ENCODE measurements at regions not wholly inside any gene's neighbourhood (a gene's known extent, or its start where the extent isn't known, plus 50 kb on each side); places are given as distances from the start of the nearest gene placed in this dataset.
"Not testable (repeated sequence)": the region's sequence is repeated elsewhere in the genome, so short reads cannot be mapped to it uniquely, and the experiment has no call there.

DNA sequence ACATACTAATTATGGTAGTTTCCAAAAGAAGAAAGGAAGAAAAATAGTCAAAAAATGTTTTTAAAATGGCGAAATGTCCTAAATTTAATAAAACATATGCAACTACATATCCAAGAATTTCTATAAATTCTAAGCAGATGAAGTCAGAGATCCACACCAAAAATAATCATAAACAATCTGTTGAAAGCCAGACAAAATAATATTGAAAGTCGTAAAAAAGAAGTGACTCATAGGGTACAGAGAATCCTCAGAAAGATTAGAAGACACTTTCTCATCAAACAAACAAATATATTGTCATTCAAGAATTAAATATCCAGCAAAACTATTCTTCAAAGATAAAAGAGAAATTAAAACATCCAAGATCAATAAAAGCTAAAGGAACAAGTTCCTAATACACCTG, 281.4 kb upstream of the ZNF804A start:
- H3K4me3 ChIP-seq = no peak overlapping the region
- in situ Hi-C loops (cut with MboI; ENCODE audit: low pct_unique_long_range_greater_than_20kb in 2 of 9, low sequenced_read_pairs in 9 of 9, unreplicated experiment in 9 of 9) = no loop called here
- H3K27ac ChIP-seq = no peak overlapping the region
- WGBS, 10 experiments = 6 to 100% (median 80%) methylated on average over 2 of the region's 2 CpGs
- ATAC-seq (replicated peaks in 6 of 8) = no peak
- no peaks in the 10 kb centered on the region for H3K4me1 ChIP-seq (replicated peaks in 1 of 2)

- Histone ChIP-seq H3K4me3 (no peak overlapping the region), H3K27ac (no peak overlapping the region), H3K4me1 (replicated peaks in 1 of 2) (peaks cover 0 to 13% of the 10 kb centered on the region in 2 donors)
- in situ Hi-C loops (cut with MboI; ENCODE audit: low pct_unique_long_range_greater_than_20kb in 2 of 9, low sequenced_read_pairs in 9 of 9, unreplicated experiment in 9 of 9) = no loop called here
- WGBS, 10 experiments = 20 to 100% (median 63%) methylated on average over 1 to 3 of the region's 3 CpGs; no CpG with 5 or more reads in 2 of the 10 experiments
- no peak for ATAC-seq (replicated peaks in 6 of 8)
Observed at GRCh38 chr2:184322615-184323014, 275.7 kb upstream of the ZNF804A start.

GRCh38 chr2:184326066-184326465, 272.3 kb upstream of the ZNF804A start:
- peaks cover 0 to 13% of the 10 kb centered on the region in 2 donors for H3K4me1 ChIP-seq (replicated peaks in 1 of 2)
- WGBS, 10 experiments = 0 to 93% (median 48%) methylated on average over 1 to 2 of the region's 2 CpGs; no CpG with 5 or more reads in 2 of the 10 experiments
- in situ Hi-C loops (cut with MboI; ENCODE audit: low pct_unique_long_range_greater_than_20kb in 2 of 9, low sequenced_read_pairs in 9 of 9, unreplicated experiment in 9 of 9) = no loop called here
- H3K4me3 ChIP-seq = no peak overlapping the region
- H3K27ac ChIP-seq = no peak overlapping the region
- peak in 3 of 8 experiments; percentile 4 to 51 (median 34) for ATAC-seq (replicated peaks in 6 of 8)

DNA sequence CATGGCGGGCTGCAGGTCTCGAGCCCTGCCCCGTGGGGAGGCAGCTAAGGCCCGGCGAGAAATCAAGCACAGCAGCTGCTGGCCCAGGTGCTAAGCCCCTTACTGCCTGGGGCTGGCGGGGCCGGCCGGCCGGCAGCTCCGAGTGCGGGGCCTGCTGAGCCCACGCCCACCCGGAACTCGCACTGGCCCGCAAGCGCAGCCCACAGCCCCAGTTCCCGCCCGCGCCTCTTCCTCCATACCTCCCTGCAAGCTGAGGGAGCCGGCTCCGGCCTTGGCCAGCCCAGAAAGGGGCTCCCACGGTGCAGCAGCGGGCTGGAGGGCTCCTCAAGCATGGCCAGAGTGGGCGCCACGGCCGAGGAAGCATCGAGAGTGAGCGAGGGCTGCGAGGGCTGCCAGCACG, 270.5 kb upstream of the ZNF804A start:
- H3K4me3 ChIP-seq; in situ Hi-C loops (cut with MboI; ENCODE audit: low pct_unique_long_range_greater_than_20kb in 2 of 9, low sequenced_read_pairs in 9 of 9, unreplicated experiment in 9 of 9); ATAC-seq (replicated peaks in 6 of 8); H3K27ac ChIP-seq: not testable (repeated sequence)
- H3K4me1 ChIP-seq (replicated peaks in 1 of 2) = peaks cover 0 to 13% of the 10 kb centered on the region in 2 donors
- WGBS, 10 experiments = 95% methylated on average over 3 of the region's 30 CpGs; no CpG with 5 or more reads in 9 of the 10 experiments

GRCh38 chr2:184330561-184330960, 267.8 kb upstream of the ZNF804A start:
- WGBS, 10 experiments = 34 to 100% (median 99%) methylated on average over 1 to 12 of the region's 18 CpGs; no CpG with 5 or more reads in 3 of the 10 experiments
- H3K27ac ChIP-seq; in situ Hi-C loops (cut with MboI; ENCODE audit: low pct_unique_long_range_greater_than_20kb in 2 of 9, low sequenced_read_pairs in 9 of 9, unreplicated experiment in 9 of 9); H3K4me1 ChIP-seq (replicated peaks in 1 of 2); H3K4me3 ChIP-seq; ATAC-seq (replicated peaks in 6 of 8): not testable (repeated sequence)

- Histone ChIP-seq H3K27ac (no peak overlapping the region), H3K4me3 (no peak overlapping the region), H3K4me1 (replicated peaks in 1 of 2) (peaks cover 0 to 5% of the 10 kb centered on the region in 2 donors)
- in situ Hi-C loops (cut with MboI; ENCODE audit: low pct_unique_long_range_greater_than_20kb in 2 of 9, low sequenced_read_pairs in 9 of 9, unreplicated experiment in 9 of 9) = no loop called here
- WGBS, 10 experiments = 0 to 83% (median 47%) methylated on average over 1 of the region's 1 CpG; no CpG with 5 or more reads in 2 of the 10 experiments
- ATAC-seq (replicated peaks in 6 of 8) = no peak
Observed at GRCh38 chr2:184336688-184337087, 261.6 kb upstream of the ZNF804A start.

- in situ Hi-C loops (cut with MboI; ENCODE audit: low pct_unique_long_range_greater_than_20kb in 2 of 9, low sequenced_read_pairs in 9 of 9, unreplicated experiment in 9 of 9) = no loop called here
- Histone ChIP-seq H3K27ac (no peak overlapping the region), H3K4me1 (replicated peaks in 1 of 2) (peaks cover 0 to 5% of the 10 kb centered on the region in 2 donors), H3K4me3 (no peak overlapping the region)
- no peak for ATAC-seq (replicated peaks in 6 of 8)
- WGBS, 10 experiments = 0 to 37% (median 16%) methylated on average over 2 to 3 of the region's 3 CpGs; no CpG with 5 or more reads in 2 of the 10 experiments
Observed at GRCh38 chr2:184338771-184339170, 259.6 kb upstream of the ZNF804A start.

- 0 to 89% (median 27%) methylated on average over 1 of the region's 1 CpG; no CpG with 5 or more reads in 2 of the 10 experiments for WGBS, 10 experiments
- in situ Hi-C loops (cut with MboI; ENCODE audit: low pct_unique_long_range_greater_than_20kb in 2 of 9, low sequenced_read_pairs in 9 of 9, unreplicated experiment in 9 of 9) = no loop called here
- Histone ChIP-seq H3K27ac (no peak overlapping the region), H3K4me3 (no peak overlapping the region), H3K4me1 (replicated peaks in 1 of 2) (peaks cover 0 to 5% of the 10 kb centered on the region in 2 donors)
- peak in 2 of 8 experiments; percentile 15 to 47 for ATAC-seq (replicated peaks in 6 of 8)
Observed at GRCh38 chr2:184339966-184340365, 258.4 kb upstream of the ZNF804A start.

- no peak overlapping the region for H3K4me3 ChIP-seq
- in situ Hi-C loops (cut with MboI; ENCODE audit: low pct_unique_long_range_greater_than_20kb in 2 of 9, low sequenced_read_pairs in 9 of 9, unreplicated experiment in 9 of 9) = no loop called here
- no peaks in the 10 kb centered on the region for H3K4me1 ChIP-seq (replicated peaks in 1 of 2)
- H3K27ac ChIP-seq = no peak overlapping the region
- 8 to 100% (median 84%) methylated on average over 1 to 2 of the region's 2 CpGs; no CpG with 5 or more reads in 2 of the 10 experiments for WGBS, 10 experiments
- no peak for ATAC-seq (replicated peaks in 6 of 8)
Observed at GRCh38 chr2:184346338-184346862, 251.9 kb upstream of the ZNF804A start.

DNA sequence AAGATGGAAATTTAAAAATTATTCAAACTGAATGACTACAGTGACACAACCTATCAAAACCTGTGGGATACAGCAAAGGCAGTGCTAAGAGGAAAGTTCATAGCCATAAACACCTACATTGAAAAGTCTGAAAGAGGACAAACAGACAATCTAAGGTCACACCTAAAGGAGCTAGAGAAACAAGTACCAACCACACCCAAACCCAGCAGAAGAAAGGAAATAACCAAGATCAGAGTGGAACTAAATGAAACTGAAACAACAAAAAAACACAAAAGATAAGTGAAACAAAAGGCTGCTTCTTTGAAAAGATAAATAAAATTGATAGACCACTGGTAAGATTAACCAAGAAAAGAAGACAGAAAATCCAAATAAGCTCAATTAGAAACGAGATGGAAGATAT, 247.2 kb upstream of the ZNF804A start:
- Histone ChIP-seq H3K4me3 (no peak overlapping the region), H3K27ac (no peak overlapping the region), H3K4me1 (replicated peaks in 1 of 2) (no peaks in the 10 kb centered on the region)
- 0 to 100% (median 86%) methylated on average over 1 of the region's 1 CpG; no CpG with 5 or more reads in 1 of the 10 experiments for WGBS, 10 experiments
- in situ Hi-C loops (cut with MboI; ENCODE audit: low pct_unique_long_range_greater_than_20kb in 2 of 9, low sequenced_read_pairs in 9 of 9, unreplicated experiment in 9 of 9) = no loop called here
- no peak for ATAC-seq (replicated peaks in 6 of 8)

- WGBS, 10 experiments = 26 to 85% (median 78%) methylated on average over 2 to 3 of the region's 3 CpGs; no CpG with 5 or more reads in 2 of the 10 experiments
- Histone ChIP-seq H3K4me3 (no peak overlapping the region), H3K27ac (no peak overlapping the region), H3K4me1 (replicated peaks in 1 of 2) (no peaks in the 10 kb centered on the region)
- in situ Hi-C loops (cut with MboI; ENCODE audit: low pct_unique_long_range_greater_than_20kb in 2 of 9, low sequenced_read_pairs in 9 of 9, unreplicated experiment in 9 of 9) = no loop called here
- no peak for ATAC-seq (replicated peaks in 6 of 8)
Observed at GRCh38 chr2:184357033-184357432, 241.3 kb upstream of the ZNF804A start.

- ATAC-seq (replicated peaks in 6 of 8) = no peak
- 0 to 97% (median 18%) methylated on average over 1 to 2 of the region's 2 CpGs; no CpG with 5 or more reads in 1 of the 10 experiments for WGBS, 10 experiments
Observed at GRCh38 chr2:184359379-184359778, 238.9 kb upstream of the ZNF804A start.

GRCh38 chr2:184363213-184363612, 235.1 kb upstream of the ZNF804A start:
- no peak overlapping the region for H3K4me3 ChIP-seq
- no peak overlapping the region for H3K27ac ChIP-seq
- in situ Hi-C loops (cut with MboI; ENCODE audit: low pct_unique_long_range_greater_than_20kb in 2 of 9, low sequenced_read_pairs in 9 of 9, unreplicated experiment in 9 of 9) = no loop called here
- no peaks in the 10 kb centered on the region for H3K4me1 ChIP-seq (replicated peaks in 1 of 2)
- WGBS, 10 experiments = 16 to 100% (median 92%) methylated on average over 1 to 5 of the region's 5 CpGs; no CpG with 5 or more reads in 1 of the 10 experiments
- ATAC-seq (replicated peaks in 6 of 8) = peak in 3 of 8 experiments; percentile 25 to 57 (median 49)

More at GRCh38 chr2:184359379-184359778, 238.9 kb upstream of the ZNF804A start:
- in situ Hi-C loops (cut with MboI; ENCODE audit: low pct_unique_long_range_greater_than_20kb in 2 of 9, low sequenced_read_pairs in 9 of 9, unreplicated experiment in 9 of 9) = no loop called here
- H3K4me3 ChIP-seq = no peak overlapping the region
- no peak overlapping the region for H3K27ac ChIP-seq
- H3K4me1 ChIP-seq (replicated peaks in 1 of 2) = no peaks in the 10 kb centered on the region

GRCh38 chr2:184367211-184367610, 231.1 kb upstream of the ZNF804A start:
- Histone ChIP-seq H3K4me3 (no peak overlapping the region), H3K27ac (no peak overlapping the region), H3K4me1 (replicated peaks in 1 of 2) (no peaks in the 10 kb centered on the region)
- 14 to 100% (median 77%) methylated on average over 1 to 4 of the region's 4 CpGs for WGBS, 10 experiments
- in situ Hi-C loops (cut with MboI; ENCODE audit: low pct_unique_long_range_greater_than_20kb in 2 of 9, low sequenced_read_pairs in 9 of 9, unreplicated experiment in 9 of 9) = no loop called here
- ATAC-seq (replicated peaks in 6 of 8) = no peak
